Esophagus squamous epithelium (tissue), 4 donors: ENCODE measurements at regions not wholly inside any gene's neighbourhood (a gene's known extent, or its start where the extent isn't known, plus 50 kb on each side); places are given as distances from the start of the nearest gene placed in this dataset.

Experiments used
- CTCF ChIP-seq, 6 experiments: fragments of 450-650 bp in 4 of 6; fragments of 200-600 bp in 2 of 6; sonication (generic) in 2 of 6; IDR thresholded peaks; one replicate each; pipeline ENCODE4 v1.5.1; 2016 to 2019; ENCODE audit warnings: antibody characterized with exemption in 6 of 6, mild to moderate bottlenecking in 4 of 6, moderate library complexity in 4 of 6
- POLR2A ChIP-seq, 4 donors: fragments of 450-650 bp; IDR thresholded peaks; one replicate each; pipeline ENCODE4 v1.6.1; 2017; ENCODE audit warnings: antibody characterized with exemption in 4 of 4, mild to moderate bottlenecking in 4 of 4, moderate library complexity in 3 of 4

DNA sequence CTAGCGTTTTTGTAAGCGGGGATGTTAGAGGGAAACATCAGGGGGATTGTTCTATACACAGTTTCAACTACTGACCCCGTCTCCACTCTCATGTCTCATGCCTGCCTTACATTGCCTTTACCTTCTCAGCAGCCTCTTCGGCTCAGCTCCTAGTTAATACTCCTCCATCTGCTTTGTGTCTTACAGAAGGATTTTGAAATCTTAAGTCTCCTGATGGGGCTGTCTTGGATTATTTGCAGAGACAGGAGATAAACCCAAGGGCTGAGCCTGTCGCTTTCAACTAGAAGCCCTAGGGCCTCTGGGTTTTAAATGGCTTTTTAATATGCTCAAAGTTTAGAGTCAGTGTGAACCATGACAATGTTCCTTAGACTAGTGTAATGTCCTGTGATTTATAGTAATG, 161.5 kb downstream of the CARTPT start:
- no peak for TF ChIP-seq CTCF (IDR thresholded peaks at IDR 0.05)
- no peak for TF ChIP-seq POLR2A (IDR thresholded peaks at IDR 0.05)
